Esophagus squamous epithelium (tissue), 5 donors: ENCODE measurements at regions not wholly inside any gene's neighbourhood (a gene's known extent, or its start where the extent isn't known, plus 50 kb on each side); places are given as distances from the start of the nearest gene placed in this dataset.

Source experiments
- DNase-seq: peaks from one replicate; lab custom pipeline; 2025; lab: John Stamatoyannopoulos, UW
- H3K27ac ChIP-seq, 4 donors: fragments of 200-600 bp; sonication (generic); one replicate each; pipeline ENCODE4 v1.5.1; 2016 to 2019; ENCODE audit warnings: mild to moderate bottlenecking in 1 of 4
- H3K27me3 ChIP-seq, 4 donors: fragments of 200-600 bp; sonication (generic); 1 replicate in 3 of 4; 2 replicates in 1 of 4; pipeline versions ENCODE4 v1.5.1 to v1.6.0; 2017 to 2021; ENCODE audit warnings: antibody characterized with exemption in 1 of 4
- H3K36me3 ChIP-seq, 3 donors: fragments of 200-600 bp; sonication (generic); one replicate each; pipeline ENCODE4 v1.5.1; 2016 to 2019
- H3K4me1 ChIP-seq, 3 donors: fragments of 200-600 bp; sonication (generic); one replicate each; pipeline ENCODE4 v1.5.1; 2017 to 2019
- H3K4me3 ChIP-seq, 4 donors: fragments of 200-600 bp; sonication (generic); 1 replicate in 3 of 4; 2 replicates in 1 of 4; pipeline ENCODE4 v1.5.1; 2016 to 2019; ENCODE audit warnings: mild to moderate bottlenecking in 2 of 4, moderate library complexity in 1 of 4
- H3K9me3 ChIP-seq, 3 donors: fragments of 200-600 bp; sonication (generic); one replicate each; pipeline ENCODE4 v1.5.1; 2016 to 2019
- POLR2A ChIP-seq, 4 donors: fragments of 450-650 bp; IDR thresholded peaks; one replicate each; pipeline ENCODE4 v1.6.1; 2017; ENCODE audit warnings: antibody characterized with exemption in 4 of 4, mild to moderate bottlenecking in 4 of 4, moderate library complexity in 3 of 4
- WGBS, 2 donors: methylation state at CpG; one replicate each; pipeline ENCODE4 v1.1.5; 2018; 5-methylcytosine and 5-hydroxymethylcytosine counted together
- intact Hi-C: fragments of 100-400 bp; cut with DNase I; formaldehyde crosslinking; loops from one replicate; pipeline ENCODE4 v1.15.0; 2022
- TF ChIP-seq, protein P1 (sequence below), 6 experiments: fragments of 450-650 bp in 4 of 6; fragments of 200-600 bp in 2 of 6; sonication (generic) in 2 of 6; IDR thresholded peaks; one replicate each; pipeline ENCODE4 v1.5.1; 2016 to 2019; ENCODE audit warnings: antibody characterized with exemption in 6 of 6, mild to moderate bottlenecking in 4 of 6, moderate library complexity in 4 of 6
- donor health status: DM: yes; HTN: yes; CAD: no.

DNA sequence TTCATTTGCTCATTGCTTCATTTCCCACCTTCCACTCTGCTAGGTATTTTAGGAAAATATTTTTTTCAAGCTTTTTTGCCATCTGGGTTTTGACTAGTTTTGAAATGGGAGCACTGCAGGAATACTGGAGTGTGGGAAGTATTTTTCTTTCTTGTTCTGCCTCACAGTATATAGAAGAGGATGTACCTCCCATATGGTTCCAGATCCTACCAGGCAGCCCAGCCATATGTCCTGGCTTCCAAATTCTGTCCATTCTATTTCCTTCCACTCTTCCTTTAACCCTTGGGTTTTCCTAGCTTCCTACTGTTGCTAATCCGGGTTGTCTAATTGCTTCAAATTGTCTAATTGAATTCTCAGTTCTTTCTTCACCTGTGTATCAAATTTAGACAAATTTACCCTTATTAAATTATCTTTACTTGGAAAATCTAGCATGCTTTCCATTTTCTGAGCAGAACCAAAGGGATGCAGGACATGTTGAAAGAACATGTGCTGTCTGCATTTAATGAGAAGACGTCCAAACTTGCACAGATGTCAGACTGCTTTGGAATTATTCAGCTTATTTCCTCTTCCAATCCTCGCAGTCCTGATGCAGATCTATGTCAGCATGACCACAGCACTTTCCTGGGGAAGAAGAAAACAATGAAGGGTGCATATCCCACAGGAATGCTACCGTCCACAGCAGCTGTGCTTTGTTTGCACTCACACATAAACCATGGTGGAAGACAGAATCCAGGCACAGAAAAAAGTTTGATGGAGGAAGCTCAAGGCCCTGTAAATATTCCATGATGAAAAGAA, 1273.9 kb upstream of the MAP3K7 start:
- no peak overlapping the region for H3K27ac ChIP-seq
- TF ChIP-seq POLR2A (IDR thresholded peaks at IDR 0.05), result no peak
- TF ChIP-seq, protein P1, sequence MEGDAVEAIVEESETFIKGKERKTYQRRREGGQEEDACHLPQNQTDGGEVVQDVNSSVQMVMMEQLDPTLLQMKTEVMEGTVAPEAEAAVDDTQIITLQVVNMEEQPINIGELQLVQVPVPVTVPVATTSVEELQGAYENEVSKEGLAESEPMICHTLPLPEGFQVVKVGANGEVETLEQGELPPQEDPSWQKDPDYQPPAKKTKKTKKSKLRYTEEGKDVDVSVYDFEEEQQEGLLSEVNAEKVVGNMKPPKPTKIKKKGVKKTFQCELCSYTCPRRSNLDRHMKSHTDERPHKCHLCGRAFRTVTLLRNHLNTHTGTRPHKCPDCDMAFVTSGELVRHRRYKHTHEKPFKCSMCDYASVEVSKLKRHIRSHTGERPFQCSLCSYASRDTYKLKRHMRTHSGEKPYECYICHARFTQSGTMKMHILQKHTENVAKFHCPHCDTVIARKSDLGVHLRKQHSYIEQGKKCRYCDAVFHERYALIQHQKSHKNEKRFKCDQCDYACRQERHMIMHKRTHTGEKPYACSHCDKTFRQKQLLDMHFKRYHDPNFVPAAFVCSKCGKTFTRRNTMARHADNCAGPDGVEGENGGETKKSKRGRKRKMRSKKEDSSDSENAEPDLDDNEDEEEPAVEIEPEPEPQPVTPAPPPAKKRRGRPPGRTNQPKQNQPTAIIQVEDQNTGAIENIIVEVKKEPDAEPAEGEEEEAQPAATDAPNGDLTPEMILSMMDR (IDR thresholded peaks at IDR 0.05), result no peak
- intact Hi-C loops, result no loop called here
- no peaks in the 10 kb centered on the region for H3K36me3 ChIP-seq
- H3K9me3 ChIP-seq, result no peaks in the 10 kb centered on the region
- 36 to 38% methylated on average over 4 of the region's 4 CpGs for WGBS, 2 donors
- H3K4me3 ChIP-seq, result no peak overlapping the region
- H3K4me1 ChIP-seq, result no peaks in the 10 kb centered on the region
- no peaks in the 10 kb centered on the region for H3K27me3 ChIP-seq
- no peak for DNase-seq

DNA sequence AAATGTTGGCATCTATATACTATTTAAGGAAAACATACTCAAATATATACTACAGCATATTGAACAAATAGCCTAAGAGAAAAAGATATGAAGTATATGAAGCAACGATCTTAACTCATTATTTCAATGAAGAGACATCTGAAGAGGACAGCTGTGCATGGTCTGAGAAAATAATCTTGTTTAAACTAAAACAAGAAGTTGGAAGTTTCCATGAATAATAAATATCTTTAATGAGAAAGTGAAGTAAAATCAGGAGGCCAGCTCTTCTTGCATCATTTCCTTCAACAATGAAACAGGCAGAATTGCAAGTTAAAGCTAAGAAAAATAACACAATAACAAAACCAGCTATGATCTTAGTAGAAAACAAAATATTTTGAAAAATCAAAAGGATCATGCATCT, 1265.4 kb upstream of the MAP3K7 start:
- Histone ChIP-seq H3K27me3 (no peaks in the 10 kb centered on the region), H3K36me3 (no peaks in the 10 kb centered on the region), H3K27ac (no peak overlapping the region), H3K4me1 (no peaks in the 10 kb centered on the region), H3K4me3 (no peak overlapping the region), H3K9me3 (no peaks in the 10 kb centered on the region)
- intact Hi-C loops, result no loop called here
- no peak for TF ChIP-seq POLR2A (IDR thresholded peaks at IDR 0.05)
- TF ChIP-seq, protein P1 (IDR thresholded peaks at IDR 0.05), result no peak
- no peak for DNase-seq
- 49 to 52% methylated on average over 1 of the region's 1 CpG for WGBS, 2 donors

DNA sequence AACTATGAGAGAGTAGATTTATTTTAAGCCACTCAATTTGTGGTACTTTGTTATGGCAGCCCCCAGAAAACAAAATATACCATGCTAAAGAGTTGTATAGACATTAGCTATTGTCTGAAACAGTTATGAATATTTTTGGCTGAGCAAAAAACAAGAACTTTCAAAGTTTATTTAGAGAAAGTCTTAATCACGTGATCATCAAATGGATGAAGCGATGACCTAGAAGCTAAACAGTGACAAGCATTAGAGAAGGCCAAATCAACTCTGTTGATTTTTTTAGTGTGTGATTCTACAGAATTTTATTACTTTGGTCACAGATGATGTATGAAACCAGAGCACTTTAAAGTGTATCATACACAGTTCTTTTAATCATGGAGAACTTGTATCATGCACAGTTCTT, 1247.9 kb upstream of the MAP3K7 start:
- TF ChIP-seq POLR2A (IDR thresholded peaks at IDR 0.05), result no peak
- TF ChIP-seq, protein P1 (IDR thresholded peaks at IDR 0.05), result no peak
- H3K27me3 ChIP-seq, result no peaks in the 10 kb centered on the region
- 77 to 90% methylated on average over 2 of the region's 2 CpGs for WGBS, 2 donors
- no peaks in the 10 kb centered on the region for H3K9me3 ChIP-seq
- H3K27ac ChIP-seq, result no peak overlapping the region
- no peak overlapping the region for H3K4me3 ChIP-seq
- intact Hi-C loops, result no loop called here
- H3K4me1 ChIP-seq, result no peaks in the 10 kb centered on the region
- H3K36me3 ChIP-seq, result no peaks in the 10 kb centered on the region
- DNase-seq, result no peak

DNA sequence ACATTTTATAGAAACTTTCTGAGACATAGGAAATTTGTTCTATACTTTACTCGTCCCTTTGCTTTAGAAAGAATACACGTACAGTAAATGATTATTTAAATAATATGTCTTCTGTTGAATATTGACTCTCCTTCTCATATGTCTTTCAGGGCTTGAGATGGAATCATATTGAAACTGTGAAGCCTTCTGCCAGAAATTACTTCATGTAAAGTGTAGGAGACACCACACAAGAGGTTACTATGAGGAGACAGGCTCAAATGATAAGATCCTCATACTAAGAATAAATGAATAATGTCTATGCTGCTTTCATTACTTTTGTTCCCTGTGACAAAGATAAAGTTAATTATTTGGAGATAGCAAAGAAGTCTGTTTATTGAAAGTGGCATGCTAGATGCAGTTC, 1240.3 kb upstream of the MAP3K7 start:
- H3K27me3 ChIP-seq, result no peaks in the 10 kb centered on the region
- H3K36me3 ChIP-seq, result no peaks in the 10 kb centered on the region
- DNase-seq, result no peak
- TF ChIP-seq, protein P1 (IDR thresholded peaks at IDR 0.05), result no peak
- no peak for TF ChIP-seq POLR2A (IDR thresholded peaks at IDR 0.05)
- WGBS, 2 donors, result 80 to 88% methylated on average over 2 of the region's 2 CpGs
- no peaks in the 10 kb centered on the region for H3K4me1 ChIP-seq
- H3K4me3 ChIP-seq, result no peak overlapping the region
- H3K9me3 ChIP-seq, result no peaks in the 10 kb centered on the region
- intact Hi-C loops, result no loop called here
- H3K27ac ChIP-seq, result no peak overlapping the region

DNA sequence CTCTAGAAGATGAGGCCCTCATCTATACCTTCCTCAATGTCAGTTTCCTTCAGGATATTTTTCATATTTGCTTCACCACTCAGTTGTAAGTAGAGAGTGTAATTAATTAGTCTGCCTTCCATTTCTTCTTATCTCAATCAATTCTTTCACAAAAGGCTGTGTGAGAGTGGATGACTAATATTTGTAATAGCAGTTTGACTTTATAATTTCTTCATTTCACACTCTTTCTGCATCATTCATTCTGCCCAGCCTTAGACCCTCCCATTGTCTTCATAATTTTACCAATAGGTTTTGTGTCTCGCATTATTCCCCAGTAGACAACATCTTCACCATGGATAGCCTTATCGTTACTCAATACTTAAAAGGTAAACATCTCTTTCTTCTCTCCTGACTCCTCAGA, 1239.3 kb upstream of the MAP3K7 start:
- 70 to 71% methylated on average over 2 of the region's 2 CpGs for WGBS, 2 donors
- DNase-seq, result no peak
- TF ChIP-seq, protein P1 (IDR thresholded peaks at IDR 0.05), result no peak
- Histone ChIP-seq H3K36me3 (no peaks in the 10 kb centered on the region), H3K4me3 (no peak overlapping the region), H3K9me3 (no peaks in the 10 kb centered on the region), H3K27ac (no peak overlapping the region), H3K27me3 (no peaks in the 10 kb centered on the region), H3K4me1 (no peaks in the 10 kb centered on the region)
- intact Hi-C loops, result no loop called here
